NCI-H146 treated with DMSO at 0.1 percent for 48 hours (cell line): ENCODE measurements at regions not wholly inside any gene's neighbourhood (a gene's known extent, or its start where the extent isn't known, plus 50 kb on each side); places are given as distances from the start of the nearest gene placed in this dataset.

Experiments used
- DNase-seq: peaks from one replicate; lab custom pipeline; 2025; ENCODE audit not compliant: unreplicated experiment; lab: John Stamatoyannopoulos, UW

DNA sequence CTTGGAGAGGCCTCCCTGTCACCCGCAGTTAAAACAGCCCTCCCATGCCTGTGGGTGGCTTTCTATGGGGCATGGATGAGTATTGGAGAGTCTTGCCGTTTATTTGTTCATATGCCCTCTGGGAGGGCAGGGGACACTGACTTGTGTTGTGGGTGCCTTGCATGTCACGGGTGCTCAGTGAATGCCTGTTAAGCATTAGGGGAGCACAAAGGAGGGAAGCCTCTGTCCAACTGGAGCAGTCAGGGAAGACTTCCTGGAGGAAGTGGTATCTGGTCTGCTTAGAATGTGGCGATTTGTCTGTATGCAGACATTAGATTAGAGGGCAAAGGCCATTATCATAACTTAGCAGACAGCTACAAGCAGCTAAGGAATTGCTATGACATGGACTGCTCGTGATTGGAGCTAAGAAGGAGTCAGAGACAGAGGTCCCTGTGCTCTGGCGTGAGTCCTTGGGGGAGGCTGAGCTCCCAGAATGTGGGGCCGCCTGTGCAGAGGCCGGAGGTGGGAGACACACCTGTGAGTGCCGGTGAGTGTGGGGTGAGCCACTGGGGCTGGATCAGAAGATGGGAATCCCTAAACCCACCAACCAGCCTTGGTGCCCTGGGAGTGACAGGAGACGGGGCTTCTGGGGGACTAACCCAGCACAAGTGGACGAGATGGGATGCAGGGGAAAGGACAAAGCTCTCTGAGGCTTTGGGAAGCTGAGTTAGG, 286.1 kb downstream of the SEC14L1 start:
- no peak for DNase-seq

DNA sequence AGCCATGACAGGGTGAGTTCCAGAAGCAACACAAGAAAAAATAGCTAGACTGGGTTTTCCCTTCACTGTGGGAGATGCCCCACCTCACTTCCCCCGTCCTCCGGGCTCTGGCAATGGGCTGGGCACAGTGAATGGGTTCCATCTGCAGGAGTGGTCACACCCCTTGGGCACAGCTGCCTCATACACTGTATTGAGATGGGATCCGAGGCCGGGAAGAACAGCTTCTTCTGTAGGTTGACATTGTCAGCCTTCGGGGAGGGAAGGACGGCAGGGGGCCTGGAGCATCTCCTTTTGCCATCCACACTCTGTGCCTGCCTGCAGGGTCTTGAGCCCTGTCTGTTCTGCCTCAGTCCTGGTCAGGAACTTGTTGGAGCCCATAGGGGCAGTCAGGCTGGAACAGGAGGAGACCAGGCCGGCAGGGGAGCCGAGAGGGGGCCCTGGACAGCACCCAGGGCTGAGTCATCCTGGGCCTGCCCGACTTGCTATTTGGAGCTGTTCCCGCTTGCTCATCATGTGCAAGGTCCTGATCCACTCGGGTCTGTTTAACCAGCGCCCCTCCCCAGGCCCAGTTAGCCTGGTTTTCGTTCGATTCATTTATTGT, 286.7 kb downstream of the SEC14L1 start:
- no peak for DNase-seq

DNA sequence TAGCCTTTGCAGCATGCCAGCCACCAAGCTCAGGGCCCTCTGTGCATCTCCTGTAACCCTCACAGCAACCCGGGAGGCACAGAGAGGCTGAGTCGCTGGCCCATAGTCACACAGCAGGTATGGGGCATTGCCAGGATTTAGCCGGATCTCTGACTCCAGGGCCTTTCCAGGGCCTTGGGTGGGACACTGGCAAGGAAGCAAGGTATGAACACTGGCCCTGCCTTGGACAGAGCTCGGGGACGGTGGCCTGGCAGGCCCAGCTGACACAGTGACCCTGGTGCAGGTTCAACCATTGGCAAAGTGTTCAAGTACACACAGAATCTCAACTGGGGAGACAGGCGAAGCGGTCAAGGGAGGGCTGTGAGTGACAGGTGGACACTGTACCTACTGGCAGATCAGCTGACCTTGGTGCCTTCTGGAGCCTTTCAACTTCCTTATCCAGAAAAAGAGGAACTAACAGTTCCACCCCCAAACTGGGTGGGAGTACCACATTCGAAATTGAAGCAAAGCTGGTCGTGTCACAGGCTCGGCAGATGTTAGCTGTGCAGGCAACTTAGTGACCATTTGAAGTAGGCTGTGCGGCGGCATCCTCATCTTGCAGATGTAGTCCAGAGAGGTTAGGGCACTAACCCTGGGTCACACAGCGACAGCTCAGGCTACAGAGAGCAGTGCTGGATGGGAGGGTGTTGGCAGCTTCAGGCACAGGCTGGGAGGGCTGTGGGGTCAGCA, 287.4 kb downstream of the SEC14L1 start:
- DNase-seq, result no peak

DNA sequence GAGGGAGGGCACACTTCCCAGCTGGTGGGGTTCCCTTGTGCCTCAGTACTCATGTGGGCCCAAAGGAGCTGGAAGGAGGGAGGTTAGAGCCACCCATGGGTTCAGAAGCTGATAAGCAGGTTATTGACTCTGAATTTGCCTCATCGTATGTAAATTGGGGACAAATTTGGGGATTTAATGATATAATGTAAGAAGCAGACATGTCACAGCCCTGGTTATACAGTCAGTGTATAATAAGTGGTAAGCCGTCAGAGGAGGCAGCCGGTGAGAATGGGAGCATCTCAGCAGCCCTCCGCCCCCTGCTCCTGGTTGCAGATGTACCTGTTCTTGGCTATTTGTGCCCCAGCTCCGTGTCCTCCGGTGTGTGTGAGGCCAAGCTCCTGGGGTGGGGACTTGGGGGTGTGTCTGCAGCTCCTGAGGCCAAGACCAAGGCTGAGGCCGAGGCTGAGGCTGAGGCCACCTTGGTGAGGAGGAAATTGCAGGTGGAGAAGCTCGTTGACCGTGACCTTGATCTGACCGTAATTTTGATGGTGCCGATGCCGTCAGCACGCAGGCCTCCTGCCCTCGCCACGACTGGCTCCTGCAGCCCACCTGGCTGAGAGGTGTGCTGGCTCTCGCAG, 288.1 kb downstream of the SEC14L1 start:
- no peak for DNase-seq

DNA sequence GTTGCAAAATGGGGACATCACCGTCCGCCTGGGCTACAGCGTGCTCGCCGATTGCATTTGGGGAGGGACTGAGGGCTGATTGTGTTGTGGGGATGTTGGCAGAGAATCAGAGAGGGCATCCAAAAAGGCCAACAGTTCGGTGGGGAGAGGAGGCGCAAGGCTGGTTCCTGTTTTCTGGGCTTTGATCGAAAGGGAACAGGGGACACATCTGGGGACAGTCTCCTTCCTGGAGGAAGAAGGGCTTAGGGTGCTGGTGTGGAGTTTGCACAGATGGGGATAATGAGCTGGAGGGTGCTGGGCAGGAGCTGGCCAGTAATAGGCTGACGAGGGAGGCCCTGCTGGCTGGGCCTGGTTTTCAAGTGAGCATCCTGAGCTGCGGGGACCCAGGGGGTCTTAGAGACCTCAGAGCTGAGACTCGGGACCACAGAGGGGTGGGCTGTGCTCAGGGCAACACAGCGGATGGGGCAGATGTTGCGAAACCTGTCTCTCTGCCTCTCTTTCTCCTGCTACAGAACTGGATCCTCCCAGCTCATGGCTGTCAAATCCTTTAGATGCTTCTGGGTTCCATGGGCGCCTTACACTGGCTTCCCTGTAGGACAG, 288.7 kb downstream of the SEC14L1 start:
- DNase-seq, result no peak

DNA sequence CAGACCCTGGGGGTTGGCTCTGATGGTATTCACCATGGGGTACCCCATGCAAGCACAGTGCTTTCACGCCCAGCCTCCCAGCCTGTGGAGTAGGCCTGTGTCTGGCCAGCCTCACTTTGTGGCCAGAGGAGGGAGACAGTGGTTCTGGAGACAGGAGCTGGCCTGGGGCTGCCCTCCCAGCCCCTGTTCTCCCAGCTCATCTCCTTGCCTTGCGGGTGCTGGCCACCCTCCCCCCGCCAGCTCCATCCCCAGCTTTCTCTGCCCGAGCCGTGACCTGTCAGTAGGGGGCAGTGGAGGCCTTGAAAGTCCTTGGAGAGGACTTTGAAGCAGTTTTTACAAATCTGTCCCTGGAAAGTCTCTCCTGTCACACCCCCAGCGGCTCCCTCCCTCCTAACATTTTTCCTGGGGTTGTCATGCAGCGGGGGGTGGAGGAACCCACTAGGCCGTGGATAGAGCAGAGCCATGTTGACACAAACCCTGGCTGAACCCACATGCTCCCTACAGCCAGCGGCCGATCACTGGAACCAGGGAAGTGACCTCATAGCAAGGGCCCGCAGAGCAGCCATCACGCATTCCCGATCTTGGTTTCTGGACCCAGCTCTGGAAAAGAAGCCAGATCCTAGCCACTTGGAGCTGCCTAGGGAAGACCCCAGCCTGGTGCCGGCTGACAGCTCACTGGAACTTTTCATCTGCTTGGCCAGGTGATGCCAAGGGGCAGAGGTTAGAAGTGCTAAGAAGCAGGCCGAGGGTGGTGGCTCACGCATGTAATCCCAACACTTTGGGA, 289.4 kb downstream of the SEC14L1 start:
- peak; percentile 4 for DNase-seq

DNA sequence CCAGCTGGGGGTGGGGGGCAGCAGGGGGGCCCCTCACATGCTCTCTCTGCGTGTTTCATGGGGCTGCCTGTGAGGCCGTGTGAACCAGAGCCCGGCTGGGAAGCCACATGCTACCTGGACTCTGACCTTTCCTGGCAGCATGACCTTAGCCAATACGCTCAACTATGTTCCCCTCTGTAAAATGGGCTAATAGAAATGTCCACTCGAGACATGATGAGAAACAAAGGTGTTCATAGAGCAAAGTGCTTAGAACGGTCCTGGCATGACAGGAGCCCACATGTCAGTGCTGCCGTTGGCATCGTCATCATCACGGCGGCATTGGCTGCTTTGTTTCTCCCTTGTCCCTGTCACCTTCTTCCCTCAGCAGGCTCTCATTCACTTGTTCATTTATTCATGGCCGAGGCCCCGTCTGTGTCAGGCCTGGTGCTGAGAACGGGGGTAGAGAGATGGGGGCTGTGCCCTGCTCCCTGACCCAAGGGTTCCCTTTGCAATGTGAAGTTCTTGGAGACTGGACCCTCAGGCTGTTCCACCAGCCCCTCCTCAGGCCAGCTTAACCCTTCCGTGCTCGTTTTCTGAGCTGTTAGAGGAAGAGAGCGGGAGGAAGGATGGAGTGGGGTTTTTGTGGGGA, 291.4 kb downstream of the SEC14L1 start:
- DNase-seq, result no peak

DNA sequence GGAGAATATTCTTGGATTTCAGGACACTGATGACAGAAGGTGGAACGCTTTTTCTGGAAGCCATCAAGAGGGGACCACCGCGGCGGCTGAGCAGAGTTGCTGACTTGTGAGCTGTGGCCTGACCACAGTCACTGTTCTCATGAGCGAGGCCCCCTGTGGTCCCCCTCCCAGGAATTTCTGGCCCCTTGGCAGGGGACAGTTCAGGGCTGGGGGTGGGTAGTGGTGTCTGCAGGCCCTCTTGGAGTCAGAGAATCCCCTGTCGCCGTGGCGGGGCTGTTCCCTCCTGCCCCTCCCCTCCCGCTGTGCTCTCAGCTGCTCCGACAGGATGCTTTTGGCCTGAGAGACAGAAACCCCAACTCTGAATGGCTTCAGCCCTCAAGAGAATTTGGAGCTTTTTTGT, 292.0 kb downstream of the SEC14L1 start:
- DNase-seq, result no peak

DNA sequence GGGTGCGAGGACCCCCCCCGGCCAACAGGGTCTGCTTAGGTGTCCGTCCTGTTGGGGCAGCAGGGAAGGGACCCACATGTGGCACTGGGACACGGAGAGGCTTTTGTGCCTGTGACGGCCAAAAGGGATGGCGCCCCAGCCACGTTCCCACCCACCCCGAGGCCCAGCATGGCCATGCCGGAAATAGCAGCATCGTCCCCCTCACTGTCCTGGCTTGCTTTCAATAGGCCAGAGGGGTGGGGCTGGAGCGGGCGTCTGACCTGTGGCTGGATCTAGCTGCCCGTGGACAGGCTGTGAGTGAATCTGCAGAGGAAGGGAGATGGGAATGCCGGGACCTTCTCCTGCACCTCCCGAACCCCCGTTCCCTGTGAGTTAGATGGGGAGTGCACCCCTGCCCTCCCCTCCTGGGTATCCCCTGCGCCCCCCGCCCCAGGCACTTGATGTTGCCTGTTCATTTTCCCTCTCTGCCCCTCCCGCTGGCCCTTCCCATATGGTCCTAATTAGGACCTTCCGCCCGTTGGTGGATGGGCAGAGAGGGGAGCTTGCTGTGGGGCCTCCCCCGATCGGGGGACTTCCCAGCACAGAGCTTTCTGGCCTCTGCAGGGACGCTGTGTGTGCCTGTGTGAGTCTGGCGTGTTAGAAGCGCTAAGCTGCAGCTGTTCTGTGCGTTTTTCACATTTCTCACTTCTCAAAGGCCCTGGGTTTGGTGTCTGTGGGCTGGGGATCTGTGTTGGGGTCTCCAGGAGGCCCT, 292.8 kb downstream of the SEC14L1 start:
- DNase-seq, result no peak

DNA sequence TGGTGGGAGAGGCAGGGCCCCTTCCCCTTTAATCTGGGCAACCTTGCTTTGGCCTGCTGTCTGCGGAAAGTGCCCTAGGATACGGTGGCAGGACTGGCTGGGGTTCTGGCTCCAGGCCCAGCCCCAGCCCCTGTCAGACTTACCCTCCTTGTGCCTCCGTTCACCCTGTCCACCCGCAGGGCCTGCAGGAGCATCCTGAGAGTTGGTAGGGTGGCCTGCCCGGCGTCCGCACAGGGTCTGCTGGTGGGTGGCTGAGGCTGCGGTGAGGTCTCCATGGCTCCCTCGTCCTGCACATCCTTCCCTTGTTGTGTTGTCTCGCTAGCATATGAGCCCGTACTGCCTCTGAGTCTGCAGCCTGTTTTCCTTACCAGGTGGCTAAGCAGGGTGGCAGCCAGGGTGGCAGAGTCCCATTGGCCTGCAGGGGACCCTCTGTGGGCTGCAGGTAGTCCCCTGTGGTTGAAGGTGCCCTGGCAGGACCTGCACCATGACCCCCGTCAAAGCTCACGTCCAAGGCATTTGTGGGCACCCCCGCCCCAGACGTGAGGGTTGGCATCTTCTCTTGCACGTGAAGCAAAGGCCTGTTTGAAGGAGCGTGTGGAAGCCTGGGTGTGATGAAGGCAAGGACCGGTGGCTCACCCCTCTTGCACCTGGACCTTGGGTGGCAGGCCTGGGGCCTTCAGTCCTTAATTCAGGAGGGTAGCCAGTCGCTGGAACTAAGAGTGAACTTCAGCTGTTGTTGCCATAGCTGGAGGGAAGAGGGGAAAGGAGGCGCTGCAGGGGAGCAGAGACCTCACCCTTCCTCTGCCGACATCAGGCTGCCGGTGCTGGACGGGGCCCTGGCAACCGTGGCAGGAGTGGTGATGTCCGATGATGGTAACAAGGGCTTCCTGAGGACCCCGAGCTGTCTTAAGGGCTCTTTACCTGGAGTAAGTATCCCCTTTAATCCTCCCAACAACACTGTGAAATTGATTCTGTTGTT, 293.7 kb downstream of the SEC14L1 start:
- DNase-seq, result no peak

DNA sequence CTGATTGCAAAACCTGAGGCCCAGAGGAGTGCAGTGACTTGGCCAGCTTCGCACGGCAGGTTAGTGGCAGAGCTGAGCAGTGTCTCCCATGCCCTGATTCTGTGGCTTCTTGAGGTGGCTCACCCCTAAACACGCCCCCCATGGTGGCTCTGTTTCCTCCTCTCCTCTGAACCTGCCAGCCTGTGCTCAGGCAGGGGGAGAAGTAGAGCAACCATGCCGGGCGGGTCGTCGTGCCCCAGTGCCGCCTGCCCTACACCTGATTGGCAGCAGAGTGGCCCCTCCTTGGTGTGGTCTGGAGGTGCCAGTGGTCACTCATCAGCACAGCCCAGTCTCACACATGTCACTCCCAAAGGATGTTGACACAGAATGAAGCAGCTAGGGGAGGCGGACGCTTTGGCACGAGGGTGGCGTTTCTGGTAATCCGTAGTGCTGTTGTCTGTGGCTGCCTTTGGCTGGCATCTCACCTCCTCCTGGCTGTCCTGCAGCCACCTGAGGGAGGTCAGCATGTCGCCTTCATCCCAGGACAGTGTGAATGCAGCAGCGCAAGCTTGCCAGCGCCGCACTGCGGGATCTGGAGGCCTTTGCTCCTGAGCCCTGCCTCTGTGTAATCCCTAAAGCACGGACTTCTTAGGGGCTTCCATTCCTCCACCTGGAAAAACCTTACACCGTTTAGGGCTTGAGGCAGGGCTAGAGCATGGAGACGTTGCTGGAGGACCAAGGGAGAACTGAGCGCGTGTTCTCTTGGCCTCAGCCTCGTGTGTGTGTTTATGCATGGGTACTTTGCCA, 294.7 kb downstream of the SEC14L1 start:
- no peak for DNase-seq

DNA sequence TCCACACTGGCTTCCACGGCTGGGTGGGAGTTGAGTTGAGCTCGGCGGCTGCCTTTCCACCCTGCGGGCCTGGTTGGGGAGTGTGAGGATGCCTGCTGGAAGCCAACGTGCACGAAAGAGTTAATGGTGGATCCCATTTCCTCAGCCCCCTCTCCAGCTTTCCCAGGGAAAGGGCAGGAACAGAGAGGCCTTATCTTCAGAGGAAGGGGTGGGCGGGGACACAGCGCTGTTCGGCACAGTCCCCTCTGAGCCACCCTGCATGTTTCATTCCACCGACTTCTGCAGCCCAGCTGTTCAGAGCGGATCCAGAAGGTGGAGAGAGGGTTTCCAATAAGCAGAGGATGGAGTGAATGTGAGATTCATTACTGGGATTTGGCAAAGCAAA, 295.3 kb downstream of the SEC14L1 start:
- DNase-seq, result no peak

DNA sequence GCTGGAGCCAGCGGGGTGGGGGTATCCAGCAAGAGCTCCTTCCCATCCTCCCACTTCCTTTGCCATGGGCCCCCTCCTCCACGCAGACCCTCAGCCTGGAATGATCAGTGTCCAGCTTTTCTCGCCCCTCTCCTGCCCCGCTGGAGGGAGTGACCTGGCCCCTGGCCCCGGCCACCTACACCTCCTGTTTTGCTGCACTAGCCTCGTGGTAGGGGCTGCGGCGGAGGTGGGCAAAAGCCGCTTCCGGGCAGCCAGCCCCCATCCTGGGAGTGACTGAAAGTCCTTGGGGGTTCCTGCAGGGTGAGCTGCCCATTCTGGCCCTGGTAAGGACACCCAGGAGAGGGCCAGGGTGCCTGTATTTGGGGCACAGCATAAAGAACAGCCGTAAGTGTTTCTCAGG, 295.7 kb downstream of the SEC14L1 start:
- DNase-seq, result no peak

DNA sequence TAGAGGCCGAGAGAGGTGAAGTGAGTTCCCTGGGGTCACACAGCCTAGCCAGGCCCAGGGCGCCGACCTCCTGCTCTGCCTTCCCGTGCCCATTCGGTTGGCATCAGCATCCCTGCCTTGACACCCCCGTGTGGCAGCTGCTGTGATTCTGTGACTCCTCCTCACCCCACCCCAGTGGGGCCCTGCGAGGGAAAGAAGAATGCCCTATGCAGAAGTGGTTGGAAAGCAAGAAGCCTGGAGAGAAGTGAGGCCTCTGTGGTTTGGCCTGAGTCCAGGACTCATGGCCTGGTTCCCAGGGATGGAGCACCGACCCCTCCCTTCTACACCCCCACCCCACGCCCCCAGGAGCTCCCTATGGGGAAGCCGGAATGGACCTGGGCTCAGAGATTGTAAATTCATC, 296.2 kb downstream of the SEC14L1 start:
- DNase-seq, result no peak

DNA sequence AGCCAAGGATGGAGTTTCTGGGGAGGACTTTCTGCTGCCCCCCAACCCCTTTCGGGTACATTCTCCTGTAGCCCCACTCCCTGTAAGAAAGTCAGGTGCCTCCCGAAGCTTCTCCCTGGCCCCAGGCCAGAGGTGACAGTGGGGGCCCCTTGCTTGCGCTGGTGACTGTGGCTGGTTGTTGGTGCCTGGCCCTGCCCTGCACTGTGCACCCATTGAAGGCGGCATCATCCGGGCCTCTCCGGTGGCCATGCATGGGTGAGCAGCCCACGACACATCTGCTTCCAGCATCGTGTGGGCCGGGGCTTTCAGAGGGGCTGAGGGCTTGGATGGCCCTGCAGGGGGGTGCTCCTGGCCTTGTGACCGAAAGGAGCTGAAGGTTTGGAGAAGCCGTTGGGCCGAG, 297.0 kb downstream of the SEC14L1 start:
- DNase-seq, result no peak

DNA sequence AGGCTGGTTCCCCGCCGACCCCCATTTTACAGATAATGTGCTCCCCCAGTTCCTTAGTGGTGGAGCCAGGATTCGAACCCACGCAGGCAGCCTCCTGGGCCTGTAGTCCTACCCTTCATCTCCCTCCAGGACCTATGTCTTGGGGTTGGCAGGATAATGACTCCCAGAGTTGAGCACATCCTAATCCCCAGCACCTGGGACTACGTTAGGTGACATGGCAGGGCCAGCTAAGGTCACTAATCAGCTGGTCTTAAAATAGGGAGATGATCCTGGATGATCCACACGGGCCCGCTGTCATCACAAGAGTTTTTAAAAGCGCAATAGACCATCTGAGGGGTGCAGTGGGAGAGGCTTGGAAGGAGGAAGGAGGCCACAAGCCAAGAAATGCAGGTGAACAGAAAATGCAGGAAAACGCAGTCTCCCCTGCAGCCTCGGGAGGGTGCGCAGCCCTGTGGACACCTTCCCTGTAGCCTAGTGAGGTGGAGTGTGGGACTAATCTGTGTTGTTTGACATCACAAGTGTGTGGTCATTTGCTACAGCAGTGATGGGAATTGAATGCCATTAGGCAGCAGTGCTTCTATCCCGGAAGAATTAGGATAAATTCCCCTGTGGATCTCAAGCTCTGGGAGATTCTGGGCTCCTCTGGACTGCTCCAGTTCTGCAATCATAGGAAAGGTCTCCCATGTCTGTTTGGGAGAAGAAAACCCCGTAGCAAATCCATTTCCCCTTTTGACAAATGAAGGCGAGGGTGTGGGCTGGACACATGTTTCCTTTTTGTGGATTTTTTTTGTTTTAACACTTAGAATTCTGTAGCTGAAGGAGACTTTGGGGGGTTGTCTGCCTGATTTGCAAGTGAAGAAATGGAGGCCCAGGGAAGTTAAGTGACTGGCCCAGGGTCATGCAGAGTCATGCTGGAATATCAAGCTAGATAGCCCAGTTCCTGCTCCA, 297.7 kb downstream of the SEC14L1 start:
- no peak for DNase-seq
